ENCODE measurements at regions not wholly inside any gene's neighbourhood (a gene's known extent, or its start where the extent isn't known, plus 50 kb on each side); places are given as distances from the start of the nearest gene placed in this dataset.

GRCh38 chr1:5369223-5369622 lies 623.0 kb downstream of the NPHP4 start:
- no peak for TF ChIP-seq HDAC2 (IDR thresholded peaks at IDR 0.05)
- no peak for TF ChIP-seq CHD4 (IDR thresholded peaks at IDR 0.05)
- TF ChIP-seq KDM1A (IDR thresholded peaks at IDR 0.05; ENCODE audit: borderline replicate concordance) = no peak
- TF ChIP-seq CBX3 (IDR thresholded peaks at IDR 0.05; ENCODE audit: borderline replicate concordance, low read depth) = no peak
- TF ChIP-seq MTA2 (IDR thresholded peaks at IDR 0.05; ENCODE audit: low read depth) = no peak
- TF ChIP-seq BRCA1 (IDR thresholded peaks at IDR 0.05; ENCODE audit: low read depth, low read length) = no peak
- TF ChIP-seq PKNOX1 (IDR thresholded peaks at IDR 0.05) = no peak
- no peak for TF ChIP-seq POLR2A (IDR thresholded peaks at IDR 0.05; ENCODE audit: low read depth, low read length)
- TF ChIP-seq RELA (IDR thresholded peaks at IDR 0.05; ENCODE audit: borderline replicate concordance, partially characterized antibody) = no peak
- no peak for TF ChIP-seq CTCF (IDR thresholded peaks at IDR 0.05 in 2 of 3, conservative IDR thresholded peaks at IDR 0.05 in 1 of 3; ENCODE audit: control insufficient read depth in 2 of 3, extremely low read depth in 1 of 3, insufficient read depth in 1 of 3, low read depth in 3 of 3, low read length in 3 of 3)
